ENCODE measurements at regions not wholly inside any gene's neighbourhood (a gene's known extent, or its start where the extent isn't known, plus 50 kb on each side); places are given as distances from the start of the nearest gene placed in this dataset.

DNA sequence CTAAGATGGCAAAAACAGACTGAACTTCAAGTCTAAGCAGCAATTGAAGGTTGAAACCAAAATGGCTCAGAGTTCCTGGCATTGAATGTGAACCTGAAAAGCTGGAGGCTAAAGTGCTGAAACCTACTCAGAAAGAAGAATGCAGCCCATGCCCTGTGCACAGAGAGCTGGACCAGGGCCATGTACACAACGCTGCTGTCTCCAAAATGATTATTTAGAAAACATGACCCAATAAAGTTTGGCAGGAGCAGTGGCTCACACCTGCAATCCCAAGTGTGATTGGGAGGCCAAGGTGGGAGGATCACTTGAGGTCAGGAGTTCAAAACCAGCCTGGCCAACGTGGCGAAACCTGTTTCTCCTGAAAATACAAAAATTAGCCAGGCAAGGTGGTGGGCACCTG is 158.9 kb downstream of the AKR1D1 start:
- Histone ChIP-seq H3F3A (ENCODE audit: low read depth) (no peaks in the 10 kb centered on the region), H3K9me2 (replicated peaks; ENCODE audit: low read depth, low read length) (no peaks in the 10 kb centered on the region), H3K9ac (ENCODE audit: low read depth, low read length, poor library complexity, severe bottlenecking) (no peak overlapping the region), H3K4me3 (ENCODE audit: low read length, poor library complexity, severe bottlenecking) (no peak overlapping the region), H3K9me3 (ENCODE audit: insufficient read depth, low read depth, low read length) (peaks cover 4% of the 10 kb centered on the region; the same call in 1 of the 2 replicates), H3K36me3 (ENCODE audit: insufficient read depth, low read length) (no peaks in the 10 kb centered on the region), H3K79me2 (ENCODE audit: insufficient read depth, low read length) (no peaks in the 10 kb centered on the region), H3K4me1 (ENCODE audit: insufficient read depth, low read length, poor library complexity, severe bottlenecking) (no peaks in the 10 kb centered on the region), H4K20me1 (ENCODE audit: insufficient read depth, low read length, poor library complexity, severe bottlenecking) (no peaks in the 10 kb centered on the region), H3K27me3 (ENCODE audit: insufficient read depth, low read length, poor library complexity, severe bottlenecking) (no peaks in the 10 kb centered on the region), H3K4me2 (ENCODE audit: low read depth, low read length, poor library complexity, severe bottlenecking) (no peak overlapping the region), H2AFZ (ENCODE audit: low read length) (no peak overlapping the region)
- no peak for TF ChIP-seq CTCF (conservative IDR thresholded peaks at IDR 0.05; ENCODE audit: low read length)
- no peak for TF ChIP-seq EZH2phosphoT487 (IDR thresholded peaks at IDR 0.05; ENCODE audit: borderline replicate concordance)

DNA sequence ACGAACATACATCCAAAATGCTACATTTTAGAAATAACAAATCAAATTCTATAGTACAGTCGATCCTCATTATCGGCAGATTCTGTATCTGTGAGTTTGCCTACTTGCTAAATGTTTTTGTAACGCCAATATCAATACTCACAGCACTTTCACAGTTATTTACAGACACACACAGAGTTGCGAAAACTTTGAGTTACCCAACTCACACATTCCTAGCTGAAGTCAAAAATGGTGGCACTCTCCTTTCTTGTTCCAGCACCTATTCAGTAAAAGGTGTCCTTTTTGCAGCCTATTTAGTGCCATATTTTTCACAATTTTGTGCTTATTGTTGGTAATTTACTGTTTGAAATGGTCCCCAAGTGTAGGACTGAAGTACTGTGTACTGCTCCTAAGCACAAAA is 161.7 kb downstream of the AKR1D1 start:
- Histone ChIP-seq H3K4me2 (ENCODE audit: low read depth, low read length, poor library complexity, severe bottlenecking) (no peak overlapping the region), H4K20me1 (ENCODE audit: insufficient read depth, low read length, poor library complexity, severe bottlenecking) (no peaks in the 10 kb centered on the region), H3K79me2 (ENCODE audit: insufficient read depth, low read length) (no peaks in the 10 kb centered on the region), H3F3A (ENCODE audit: low read depth) (no peaks in the 10 kb centered on the region), H3K27me3 (ENCODE audit: insufficient read depth, low read length, poor library complexity, severe bottlenecking) (no peaks in the 10 kb centered on the region), H3K9ac (ENCODE audit: low read depth, low read length, poor library complexity, severe bottlenecking) (no peak overlapping the region), H3K4me3 (ENCODE audit: low read length, poor library complexity, severe bottlenecking) (no peak overlapping the region), H3K9me3 (ENCODE audit: insufficient read depth, low read depth, low read length) (no peaks in the 10 kb centered on the region; the same call in 1 of the 2 replicates), H3K36me3 (ENCODE audit: insufficient read depth, low read length) (no peaks in the 10 kb centered on the region), H2AFZ (ENCODE audit: low read length) (no peak overlapping the region), H3K4me1 (ENCODE audit: insufficient read depth, low read length, poor library complexity, severe bottlenecking) (no peaks in the 10 kb centered on the region), H3K9me2 (replicated peaks; ENCODE audit: low read depth, low read length) (no peaks in the 10 kb centered on the region)
- TF ChIP-seq CTCF (conservative IDR thresholded peaks at IDR 0.05; ENCODE audit: low read length) (no peak), EZH2phosphoT487 (IDR thresholded peaks at IDR 0.05; ENCODE audit: borderline replicate concordance) (no peak)

DNA sequence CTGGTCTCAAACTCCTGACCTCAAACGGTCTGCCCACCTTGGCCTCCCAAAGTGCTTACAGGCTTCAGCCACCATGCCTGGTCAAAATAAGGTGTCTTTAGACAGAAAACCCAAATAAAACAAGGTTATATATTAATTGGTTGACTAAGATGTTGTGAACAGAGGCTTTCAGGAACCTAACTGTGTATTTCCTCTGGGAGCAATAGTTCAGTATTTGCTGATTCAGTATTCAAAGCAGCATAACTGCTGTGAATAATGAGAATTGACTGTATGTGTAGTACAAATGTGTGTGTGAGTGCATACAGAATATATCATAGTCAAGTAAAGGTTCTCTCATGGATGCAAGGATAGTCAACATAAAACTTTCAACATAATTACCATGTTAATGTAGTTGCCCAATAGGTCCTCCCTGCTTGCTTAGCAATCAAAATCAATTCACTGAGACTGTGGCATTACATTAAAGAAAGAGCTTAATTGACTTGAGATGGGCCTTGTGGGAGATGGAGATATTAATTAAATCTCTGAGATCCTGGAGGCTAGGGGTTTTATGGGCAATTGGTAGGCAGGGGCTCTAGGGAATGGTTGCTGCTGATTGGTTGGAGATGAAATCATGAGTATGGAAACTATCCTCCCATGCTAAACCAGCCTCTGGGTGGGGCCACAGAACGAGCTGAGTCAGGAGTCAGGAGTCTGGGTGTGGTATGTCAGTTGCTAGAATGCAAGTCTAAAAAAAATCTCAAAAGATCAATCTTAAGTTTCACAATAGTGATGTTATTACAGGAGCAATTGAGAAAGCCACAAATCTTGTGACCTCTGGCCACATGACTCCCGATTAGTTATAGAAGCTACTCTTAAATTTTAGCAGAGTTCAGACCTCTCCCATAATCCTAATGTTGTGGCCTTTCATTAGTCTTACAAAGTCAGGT is 162.7 kb downstream of the AKR1D1 start:
- no peak overlapping the region for H3K9ac ChIP-seq (ENCODE audit: low read depth, low read length, poor library complexity, severe bottlenecking)
- H4K20me1 ChIP-seq (ENCODE audit: insufficient read depth, low read length, poor library complexity, severe bottlenecking): no peaks in the 10 kb centered on the region
- H3K27me3 ChIP-seq (ENCODE audit: insufficient read depth, low read length, poor library complexity, severe bottlenecking): no peaks in the 10 kb centered on the region
- H3K4me1 ChIP-seq (ENCODE audit: insufficient read depth, low read length, poor library complexity, severe bottlenecking): no peaks in the 10 kb centered on the region
- no peaks in the 10 kb centered on the region for H3F3A ChIP-seq (ENCODE audit: low read depth)
- H2AFZ ChIP-seq (ENCODE audit: low read length): no peak overlapping the region
- no peaks in the 10 kb centered on the region for H3K9me2 ChIP-seq (replicated peaks; ENCODE audit: low read depth, low read length)
- H3K4me2 ChIP-seq (ENCODE audit: low read depth, low read length, poor library complexity, severe bottlenecking): no peak overlapping the region
- no peaks in the 10 kb centered on the region for H3K79me2 ChIP-seq (ENCODE audit: insufficient read depth, low read length)
- H3K36me3 ChIP-seq (ENCODE audit: insufficient read depth, low read length): no peaks in the 10 kb centered on the region
- no peaks in the 10 kb centered on the region; the same call in 1 of the 2 replicates for H3K9me3 ChIP-seq (ENCODE audit: insufficient read depth, low read depth, low read length)
- TF ChIP-seq EZH2phosphoT487 (IDR thresholded peaks at IDR 0.05; ENCODE audit: borderline replicate concordance) (no peak), CTCF (conservative IDR thresholded peaks at IDR 0.05; ENCODE audit: low read length) (no peak)
- no peak overlapping the region for H3K4me3 ChIP-seq (ENCODE audit: low read length, poor library complexity, severe bottlenecking)
